Lung (tissue), 11 donors: ENCODE measurements at regions not wholly inside any gene's neighbourhood (a gene's known extent, or its start where the extent isn't known, plus 50 kb on each side); places are given as distances from the start of the nearest gene placed in this dataset.

ENCODE experiments used
- ATAC-seq: fragments of 200-7000 bp; cut with Tn5 transposase; one replicate; pipeline ENCODE4 v1.9.1; 2020; ENCODE audit warnings: moderate number of reproducible peaks; ENCODE audit not compliant: insufficient read depth, low FRiP score
- DNase-seq, 3 donors: peaks; one replicate each; pipeline ENCODE4 v3.0.0-alpha.2; 2013 to 2017
- H3K27ac ChIP-seq, 2 donors: one replicate each; pipeline ENCODE4 v1.5.1; 2013; ENCODE audit warnings: mild to moderate bottlenecking in 2 of 2, moderate library complexity in 2 of 2, control low read depth in 1 of 2, inconsistent platforms in 1 of 2, low read depth in 1 of 2, low read length in 1 of 2
- H3K27me3 ChIP-seq, 3 donors: one replicate each; pipeline ENCODE4 v1.5.1; 2013; ENCODE audit warnings: low read length in 2 of 3; ENCODE audit not compliant: control insufficient read depth in 3 of 3, insufficient read depth in 3 of 3
- H3K36me3 ChIP-seq, 4 donors: one replicate each; pipeline ENCODE4 v1.5.1; 2013; ENCODE audit warnings: low read length in 4 of 4, mild to moderate bottlenecking in 1 of 4, moderate library complexity in 1 of 4; ENCODE audit not compliant: control insufficient read depth in 4 of 4, insufficient read depth in 4 of 4
- H3K4me1 ChIP-seq, 5 donors: one replicate each; pipeline ENCODE4 v1.5.1; 2013; ENCODE audit warnings: low read length in 5 of 5, mild to moderate bottlenecking in 2 of 5, moderate library complexity in 1 of 5; ENCODE audit not compliant: control insufficient read depth in 5 of 5, insufficient read depth in 5 of 5
- H3K4me3 ChIP-seq: one replicate; pipeline ENCODE4 v1.5.1; 2013; ENCODE audit warnings: mild to moderate bottlenecking, control low read depth, moderate library complexity
- H3K9ac ChIP-seq, 2 donors: one replicate each; pipeline ENCODE4 v1.5.1; 2013; ENCODE audit warnings: low read length in 2 of 2, control low read depth in 1 of 2; ENCODE audit not compliant: insufficient read depth in 1 of 2
- H3K9me3 ChIP-seq, 4 donors: one replicate each; pipeline ENCODE4 v1.5.1; 2013; ENCODE audit warnings: low read length in 3 of 4, mild to moderate bottlenecking in 1 of 4, moderate library complexity in 1 of 4; ENCODE audit not compliant: control insufficient read depth in 4 of 4, insufficient read depth in 3 of 4
- CTCF ChIP-seq: IDR thresholded peaks from 2 replicates; pipeline ENCODE4 v1.5.1; 2012; ENCODE audit warnings: mild to moderate bottlenecking; ENCODE audit errors: control extremely low read depth, extremely low read depth
- WGBS, 2 donors: extraction: QIAGEN DNeasy Blood & Tissue Kit; methylation state at CpG; one replicate each; pipeline ENCODE4 v1.1.7; 2013; 5-methylcytosine and 5-hydroxymethylcytosine counted together
- donor health status: control.
- donor health status: control.
- donor health status: Bipolar disorder and iron deficiency.
- donor health status: healthy.
- donor health status: DM: yes; HTN: yes; CAD: no.

DNA sequence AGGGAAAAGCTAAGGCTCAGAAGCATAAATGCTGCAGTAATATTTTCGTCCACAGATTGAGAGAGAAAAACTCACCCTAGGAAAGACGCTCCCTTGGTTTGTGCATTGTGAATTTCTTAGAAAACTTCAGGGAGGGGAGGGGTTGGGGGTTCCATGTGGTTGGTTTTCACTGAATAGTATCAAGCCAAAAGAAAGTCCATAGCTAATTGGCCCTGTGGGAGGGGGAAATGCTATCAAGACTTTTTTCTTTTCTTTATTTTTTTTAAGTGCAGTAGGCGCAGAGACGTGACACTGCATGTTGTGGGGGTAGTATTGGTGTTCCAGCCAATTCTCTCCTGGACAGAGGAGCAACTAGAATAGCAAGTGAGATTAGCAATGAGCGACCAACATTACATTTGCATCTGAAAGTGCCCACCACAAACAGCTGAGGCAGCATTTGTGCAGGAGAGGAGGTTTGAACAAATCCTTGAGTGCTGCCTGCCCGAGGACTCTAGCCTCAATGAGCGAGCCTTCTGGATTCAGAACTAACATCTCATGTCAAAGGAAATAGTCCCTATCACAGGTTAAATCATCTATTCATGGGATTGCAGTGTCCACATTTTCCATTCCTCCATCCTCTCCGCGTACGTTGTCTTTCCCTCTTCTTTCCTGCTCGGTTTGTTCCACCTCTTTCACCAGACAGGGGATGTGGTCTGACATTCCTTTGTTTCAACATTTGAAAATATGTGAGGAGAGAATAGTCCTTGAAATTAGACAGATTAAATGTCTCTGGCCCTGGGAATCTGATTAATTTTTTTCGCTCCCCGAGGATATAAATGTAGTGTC, 118.0 kb upstream of the MARK1 start:
- Histone ChIP-seq H3K9me3 (no peaks in the 10 kb centered on the region), H3K27ac (no peak overlapping the region), H3K36me3 (no peaks in the 10 kb centered on the region), H3K4me3 (no peak overlapping the region), H3K9ac (no peak overlapping the region), H3K4me1 (no peaks in the 10 kb centered on the region), H3K27me3 (no peaks in the 10 kb centered on the region)
- no peak for ATAC-seq
- no peak for TF ChIP-seq CTCF
- no peak for DNase-seq
- WGBS, 2 donors = 67 to 78% methylated on average over 13 of the region's 13 CpGs

DNA sequence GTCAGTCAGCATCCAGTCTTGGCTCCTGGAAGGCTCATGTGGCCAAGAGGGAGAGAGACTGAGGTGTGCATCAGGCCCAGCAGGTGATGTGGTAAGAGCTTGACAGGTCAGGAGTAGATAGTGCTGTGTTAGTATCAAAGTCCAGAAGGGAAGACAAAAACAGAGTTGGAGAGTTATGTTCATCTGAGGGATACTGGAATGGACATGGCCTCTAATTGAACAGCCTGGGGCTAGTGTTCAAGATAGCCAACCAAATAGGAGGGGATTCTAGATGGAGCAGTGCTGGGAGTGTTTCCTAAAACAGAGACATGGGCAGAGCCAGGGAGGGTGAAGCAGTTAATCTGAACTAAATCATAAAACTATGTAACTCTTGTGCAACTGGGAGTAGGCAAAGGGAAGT, 120.7 kb upstream of the MARK1 start:
- no peak for TF ChIP-seq CTCF
- ATAC-seq = no peak
- Histone ChIP-seq H3K4me3 (no peak overlapping the region), H3K9ac (no peak overlapping the region), H3K9me3 (no peaks in the 10 kb centered on the region), H3K4me1 (no peaks in the 10 kb centered on the region), H3K27me3 (no peaks in the 10 kb centered on the region), H3K27ac (no peak overlapping the region), H3K36me3 (no peaks in the 10 kb centered on the region)
- no peak for DNase-seq

GRCh38 chr1:220398238-220398637, 126.0 kb upstream of the RAB3GAP2 start:
- H3K36me3 ChIP-seq = no peaks in the 10 kb centered on the region
- 87 to 95% methylated on average over 2 of the region's 2 CpGs for WGBS, 2 donors

More at GRCh38 chr1:220398238-220398637, 126.0 kb upstream of the RAB3GAP2 start:
- no peak for TF ChIP-seq CTCF
- Histone ChIP-seq H3K27me3 (peaks cover 0 to 2% (median 0%) of the 10 kb centered on the region in 3 donors), H3K9ac (no peak overlapping the region), H3K27ac (no peak overlapping the region), H3K9me3 (peaks cover 0 to 3% (median 0%) of the 10 kb centered on the region in 4 donors), H3K4me1 (no peaks in the 10 kb centered on the region), H3K4me3 (no peak overlapping the region)
- DNase-seq (no peak), ATAC-seq (no peak)
